HG03108 (cell line): ENCODE measurements at regions not wholly inside any gene's neighbourhood (a gene's known extent, or its start where the extent isn't known, plus 50 kb on each side); places are given as distances from the start of the nearest gene placed in this dataset.

Experiments
- ATAC-seq: cut with Tn5 transposase; IDR thresholded peaks from one replicate; pipeline ENCODE4 v1.9.1; 2021; ENCODE audit warnings: moderate library complexity; ENCODE audit not compliant: unreplicated experiment

- no peak for ATAC-seq
Observed at GRCh38 chr14:65872536-65872935, 460.0 kb downstream of the FUT8 start.

GRCh38 chr14:65877166-65877565 lies 464.6 kb downstream of the FUT8 start:
- no peak for ATAC-seq

- ATAC-seq, result no peak
Observed at GRCh38 chr14:65877624-65878023, 465.1 kb downstream of the FUT8 start.

DNA sequence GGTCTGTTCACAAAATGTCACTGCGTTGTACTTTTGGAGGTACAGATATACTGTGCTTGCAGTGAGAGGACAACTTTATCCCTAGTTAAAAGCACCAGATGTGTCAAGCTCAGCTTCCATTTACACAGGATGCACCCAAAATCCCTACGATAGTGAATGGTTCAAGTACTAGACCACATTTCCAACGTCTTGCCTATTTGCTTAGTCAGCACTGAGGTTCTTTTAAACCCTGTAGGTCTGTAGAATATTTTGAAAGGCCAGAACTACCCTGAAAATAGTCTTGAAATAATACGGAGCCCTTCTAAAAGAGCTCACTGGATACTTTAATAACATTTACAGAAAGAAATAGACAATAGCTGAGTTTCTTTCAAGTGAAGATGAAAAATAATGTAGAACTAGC lies 466.1 kb downstream of the FUT8 start:
- ATAC-seq, result no peak

GRCh38 chr14:65879248-65880009 lies 466.9 kb downstream of the FUT8 start:
- ATAC-seq, result peak; percentile 54

GRCh38 chr14:65880507-65880906 lies 468.0 kb downstream of the FUT8 start:
- no peak for ATAC-seq

DNA sequence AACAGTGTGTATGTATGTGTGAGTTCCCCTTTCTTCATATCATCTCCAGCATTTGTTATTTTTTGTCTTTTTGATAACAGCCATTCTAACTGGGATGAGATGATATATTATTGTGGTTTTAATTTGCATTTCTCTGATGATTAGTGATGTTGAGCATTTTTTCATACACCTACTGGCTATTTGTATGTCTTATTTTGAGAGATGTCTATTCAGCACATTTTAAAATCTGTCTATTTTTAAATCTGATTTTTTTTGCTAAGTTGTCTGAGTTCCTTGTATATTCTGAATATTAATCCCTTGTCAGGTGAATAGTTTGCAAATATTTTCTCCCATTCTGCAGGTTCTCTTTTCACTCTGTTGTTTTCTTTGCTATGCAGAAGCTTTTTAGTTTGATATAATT lies 469.1 kb downstream of the FUT8 start:
- ATAC-seq, result no peak

DNA sequence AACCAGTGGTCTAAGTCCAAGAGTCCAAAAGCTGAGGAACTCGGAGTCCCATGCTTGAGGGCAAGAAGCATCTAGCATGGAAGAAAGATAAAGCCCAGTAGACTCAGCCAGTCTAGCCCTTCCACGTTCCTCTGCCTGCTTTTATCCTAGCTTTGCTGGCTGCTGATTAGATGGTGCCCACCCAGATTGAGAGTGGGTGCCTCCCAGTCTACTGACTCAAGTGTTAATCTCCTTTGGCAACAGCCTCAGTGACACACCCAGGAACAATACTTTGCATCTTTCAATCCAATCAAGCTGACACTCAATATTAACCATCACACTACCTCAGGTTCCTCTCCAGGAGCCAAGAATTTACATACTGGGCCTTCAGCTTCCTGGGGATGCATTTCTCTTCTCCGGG lies 476.1 kb downstream of the FUT8 start:
- ATAC-seq, result no peak

- no peak for ATAC-seq
Observed at GRCh38 chr14:65892315-65892714, 479.8 kb downstream of the FUT8 start.

- ATAC-seq, result no peak
Observed at GRCh38 chr14:65900164-65900563, 487.6 kb downstream of the FUT8 start.

DNA sequence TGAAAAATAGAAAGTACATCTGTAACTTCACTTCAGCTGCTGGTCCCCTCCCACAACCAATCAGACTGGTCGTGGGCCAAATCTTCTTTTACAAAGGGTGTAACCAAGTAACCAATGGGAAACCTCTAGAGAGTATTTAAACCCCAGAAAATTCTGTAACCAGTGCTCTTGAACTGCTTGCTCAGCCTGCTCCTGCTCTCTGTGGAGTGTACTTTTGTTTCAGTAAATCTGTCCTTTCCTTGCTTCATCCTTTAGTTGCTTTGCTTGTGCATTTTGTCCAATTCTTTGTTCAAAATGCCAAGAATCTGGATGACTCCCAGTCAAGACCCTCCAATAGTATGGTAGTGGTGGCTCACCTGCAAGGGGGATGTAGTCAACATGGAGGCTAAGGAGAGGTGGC lies 489.1 kb downstream of the FUT8 start:
- no peak for ATAC-seq

DNA sequence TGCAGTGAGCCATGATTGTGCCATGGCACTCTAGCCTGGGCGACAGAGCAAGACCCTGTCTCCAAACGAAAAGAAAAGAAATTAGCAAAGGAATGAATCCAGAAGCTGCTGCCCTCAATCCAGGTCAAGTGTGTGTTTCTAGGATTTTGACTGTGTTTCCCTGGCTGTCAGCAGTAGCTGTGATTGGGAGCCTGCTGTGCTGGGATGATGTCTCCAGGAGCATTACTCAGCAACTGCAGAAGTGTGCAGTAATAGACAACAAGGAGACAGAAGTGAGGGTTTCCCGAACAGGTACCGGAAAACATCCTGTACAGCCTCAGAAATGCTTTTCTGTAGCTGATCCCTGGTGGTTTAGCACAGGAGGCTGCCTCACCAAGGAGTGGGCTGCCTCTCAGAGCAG lies 492.5 kb downstream of the FUT8 start:
- no peak for ATAC-seq

- ATAC-seq, result no peak
Observed at GRCh38 chr14:65906344-65906743, 493.8 kb downstream of the FUT8 start.

DNA sequence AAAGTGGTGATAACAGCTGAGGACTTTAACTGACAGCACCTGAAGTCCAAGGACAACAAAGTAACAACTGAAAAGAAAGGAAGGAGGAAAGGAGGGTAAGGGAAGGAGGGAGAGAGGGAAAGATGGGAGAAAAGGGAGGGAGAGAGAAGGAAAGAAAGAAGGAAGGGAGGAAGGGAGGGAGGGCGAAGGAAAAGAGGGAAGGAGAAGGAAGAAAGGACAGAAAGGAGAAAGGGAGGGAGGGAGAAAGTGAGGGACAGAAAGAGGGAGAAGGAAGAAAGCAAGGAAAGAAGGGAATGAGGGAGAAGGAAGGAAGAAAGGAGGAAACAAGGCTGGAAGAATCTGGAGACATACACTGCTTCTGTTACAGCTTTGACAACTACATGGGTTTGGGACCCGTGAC lies 494.4 kb downstream of the FUT8 start:
- no peak for ATAC-seq

DNA sequence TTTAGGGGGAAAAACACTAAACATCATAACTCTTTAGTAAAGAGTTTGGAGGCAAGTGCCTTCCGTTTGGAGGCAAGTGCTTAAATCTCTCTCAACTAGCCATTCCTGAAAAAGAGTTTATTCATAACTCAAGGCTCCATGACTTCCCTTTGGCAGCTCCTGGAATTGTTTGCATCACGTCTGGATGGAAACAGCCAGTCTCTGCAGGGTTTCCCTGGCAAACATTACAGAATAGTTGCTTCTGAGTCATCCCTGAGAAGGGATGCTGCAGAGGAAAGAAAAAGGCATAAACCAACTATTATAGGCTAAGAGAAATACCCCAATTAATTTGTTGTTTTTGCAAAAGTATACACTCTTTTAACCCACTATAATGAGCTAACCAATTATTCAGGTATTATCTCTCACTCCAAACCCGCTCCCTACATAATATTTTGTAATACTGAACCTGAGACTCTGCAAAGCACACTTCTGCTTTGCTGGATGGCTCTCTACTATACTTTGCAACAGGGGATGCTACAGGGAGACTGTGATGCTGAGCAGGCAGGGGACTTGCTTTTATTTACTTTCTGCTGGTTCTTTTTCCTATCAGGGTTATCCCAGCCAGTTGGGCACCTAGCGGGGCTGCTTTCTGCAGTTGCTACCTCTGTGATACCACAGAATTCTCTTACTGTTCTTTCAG lies 497.7 kb downstream of the FUT8 start:
- no peak for ATAC-seq

GRCh38 chr14:65915125-65915524 lies 502.6 kb downstream of the FUT8 start:
- ATAC-seq, result no peak

- ATAC-seq, result no peak
Observed at GRCh38 chr14:65916055-65916454, 503.5 kb downstream of the FUT8 start.

- no peak for ATAC-seq
Observed at GRCh38 chr14:65920996-65921395, 508.5 kb downstream of the FUT8 start.

- ATAC-seq, result no peak
Observed at GRCh38 chr14:65922142-65922541, 509.6 kb downstream of the FUT8 start.

DNA sequence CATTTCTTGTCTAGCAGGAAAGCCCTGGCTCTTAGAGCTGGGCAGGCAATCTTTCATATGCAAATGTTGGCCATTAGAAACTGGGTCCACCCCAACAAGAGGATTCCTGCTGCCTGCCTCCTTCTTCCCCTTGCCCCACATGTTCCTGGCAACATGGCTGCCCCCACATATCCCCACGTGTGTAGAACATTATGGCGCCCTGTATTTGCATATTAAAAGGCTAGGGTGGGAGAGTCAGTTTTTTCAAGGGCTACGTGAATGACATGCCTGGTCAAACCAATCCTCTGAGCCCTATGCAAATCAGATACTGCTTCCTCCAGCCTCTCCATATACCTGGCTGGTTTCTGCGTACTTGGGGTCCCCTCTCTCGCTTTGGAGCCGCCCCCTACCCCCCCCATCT lies 514.0 kb downstream of the FUT8 start:
- no peak for ATAC-seq

DNA sequence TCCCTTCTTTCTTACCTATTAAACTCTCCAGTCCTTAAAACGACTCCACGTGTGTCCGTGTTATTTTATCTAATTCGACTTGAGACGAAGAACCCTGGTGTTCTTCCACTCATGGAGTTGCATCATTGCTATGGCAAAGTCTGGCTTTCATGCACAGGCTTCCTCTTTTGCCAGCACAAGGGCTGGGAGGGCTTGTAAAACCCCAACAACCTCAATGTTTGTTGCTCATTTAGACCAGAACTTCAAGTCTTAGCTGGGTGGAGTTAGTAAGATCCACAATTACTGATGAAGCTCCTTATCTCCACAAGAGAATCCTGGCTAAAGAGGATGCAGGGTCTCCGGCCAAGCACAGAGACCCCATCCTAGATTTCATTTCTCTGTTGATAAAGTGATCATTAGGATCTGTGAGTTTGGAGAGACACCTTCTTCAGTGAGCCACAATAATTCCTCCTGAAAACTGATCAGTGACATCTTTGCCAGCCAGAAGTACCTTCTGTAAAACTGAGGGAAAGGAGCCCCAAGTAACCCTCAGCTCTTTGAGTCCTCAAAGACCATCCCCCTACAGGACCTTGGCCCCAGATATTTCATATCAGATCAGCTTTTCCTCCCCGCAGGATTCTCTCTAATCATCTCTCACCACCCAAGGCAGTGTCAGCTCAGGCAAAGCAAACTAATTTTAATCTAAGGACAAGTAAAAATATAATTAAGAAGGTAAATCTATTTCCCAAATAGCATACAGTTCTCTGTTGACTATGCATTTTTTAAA lies 514.6 kb downstream of the FUT8 start:
- no peak for ATAC-seq

- no peak for ATAC-seq
Observed at GRCh38 chr14:65927931-65928356, 515.4 kb downstream of the FUT8 start.
